WTC11 (cell line): ENCODE measurements at regions not wholly inside any gene's neighbourhood (a gene's known extent, or its start where the extent isn't known, plus 50 kb on each side); places are given as distances from the start of the nearest gene placed in this dataset.

Source experiments
- ATAC-seq: fragments of 200-7000 bp; cut with Tn5 transposase; 2 replicates; pipeline ENCODE4 v1.10.0; 2021; ENCODE audit warnings: mild to moderate bottlenecking, moderate library complexity
- CTCF ChIA-PET: fragments of 300-600 bp; sonication (Branson Sonifier 250); formaldehyde crosslinking; loops from one replicate; lab custom pipeline; 2021; ENCODE audit warnings: antibody characterized with exemption; lab: Charles Lee
- POLR2A ChIA-PET: fragments of 350-600 bp; sonication (Branson Sonifier 250); formaldehyde crosslinking; loops from one replicate; lab custom pipeline; 2021; ENCODE audit warnings: antibody characterized with exemption; lab: Charles Lee
- DNase-seq: peaks from one replicate; pipeline ENCODE4 v3.0.0; 2021; ENCODE audit warnings: low spot score
- H3K27ac Mint-ChIP-seq: 2 replicates; pipeline ENCODE4 v1.8.0; 2021; ENCODE audit warnings: mixed read lengths
- H3K27me3 Mint-ChIP-seq: 2 replicates; pipeline ENCODE4 v1.8.0; 2021; ENCODE audit warnings: low read depth, mild to moderate bottlenecking, moderate library complexity, mixed read lengths
- H3K36me3 Mint-ChIP-seq: 2 replicates; pipeline ENCODE4 v1.8.0; 2021; ENCODE audit warnings: mixed read lengths
- H3K4me1 Mint-ChIP-seq: 2 replicates; pipeline ENCODE4 v1.8.0; 2022; ENCODE audit warnings: mixed read lengths
- H3K4me3 Mint-ChIP-seq: 2 replicates; pipeline ENCODE4 v1.8.0; 2021; ENCODE audit warnings: mild to moderate bottlenecking, moderate library complexity, mixed read lengths
- H3K9me3 Mint-ChIP-seq: 2 replicates; pipeline ENCODE4 v1.8.0; 2021; ENCODE audit warnings: mixed read lengths
- KAT7 ChIP-seq: sonication (generic); formaldehyde crosslinking; IDR thresholded peaks from 2 replicates; pipeline ENCODE4 v1.8.1; 2023; ENCODE audit warnings: missing genetic modification reagents, mild to moderate bottlenecking, borderline replicate concordance
- MYBL2 ChIP-seq: sonication (generic); formaldehyde crosslinking; IDR thresholded peaks from 2 replicates; pipeline ENCODE4 v1.8.1; 2023; ENCODE audit warnings: mild to moderate bottlenecking, moderate library complexity, missing genetic modification reagents
- SMAD3 ChIP-seq: sonication (generic); formaldehyde crosslinking; IDR thresholded peaks from 2 replicates; pipeline ENCODE4 v1.8.0; 2022; ENCODE audit warnings: missing genetic modification reagents, mild to moderate bottlenecking, borderline replicate concordance
- ZBTB21 ChIP-seq: sonication (generic); formaldehyde crosslinking; IDR thresholded peaks from 2 replicates; pipeline ENCODE4 v1.8.1; 2023; ENCODE audit warnings: mild to moderate bottlenecking, missing genetic modification reagents, borderline replicate concordance
- ZNF423 ChIP-seq: fragments of 250-450 bp; sonication (Bioruptor Pico); IDR thresholded peaks from 2 replicates; pipeline ENCODE4 v2.1.2; 2022; ENCODE audit warnings: mild to moderate bottlenecking, moderate library complexity
- TF ChIP-seq, protein P1 (sequence below): fragments of 250-450 bp; sonication (Bioruptor Pico); conservative IDR thresholded peaks from 2 replicates; pipeline ENCODE4 v1.9.0; 2021; ENCODE audit warnings: mild to moderate bottlenecking
- TF ChIP-seq, protein P2 (sequence below): fragments of 250-450 bp; sonication (Bioruptor Pico); IDR thresholded peaks from 2 replicates; pipeline ENCODE4 v2.1.2; 2022; ENCODE audit warnings: mild to moderate bottlenecking, moderate library complexity
- TF ChIP-seq, protein P3 (sequence below): sonication (generic); formaldehyde crosslinking; IDR thresholded peaks from 2 replicates; pipeline ENCODE4 v1.8.0; 2023; ENCODE audit warnings: missing genetic modification reagents, mild to moderate bottlenecking, borderline replicate concordance
- TF ChIP-seq, protein P4 (sequence below): sonication (generic); formaldehyde crosslinking; IDR thresholded peaks from 2 replicates; pipeline ENCODE4 v1.8.1; 2023; ENCODE audit warnings: mild to moderate bottlenecking, missing genetic modification reagents
- TF ChIP-seq, protein P5 (sequence below): sonication (generic); formaldehyde crosslinking; conservative IDR thresholded peaks from 2 replicates; pipeline ENCODE4 v1.8.1; 2022; ENCODE audit warnings: mild to moderate bottlenecking, missing genetic modification reagents
- TF ChIP-seq, protein P6 (sequence below): sonication (generic); formaldehyde crosslinking; IDR thresholded peaks from 2 replicates; pipeline ENCODE4 v1.8.0; 2022; ENCODE audit warnings: missing genetic modification reagents
- TF ChIP-seq, protein P7 (sequence below): sonication (generic); formaldehyde crosslinking; conservative IDR thresholded peaks from 2 replicates; pipeline ENCODE4 v1.8.1; 2023; ENCODE audit warnings: mild to moderate bottlenecking, low read depth, missing genetic modification reagents, moderate library complexity
- TF ChIP-seq, protein P8 (sequence below): sonication (generic); formaldehyde crosslinking; IDR thresholded peaks from 2 replicates; pipeline ENCODE4 v1.8.1; 2023; ENCODE audit warnings: mild to moderate bottlenecking, missing genetic modification reagents, moderate library complexity

DNA sequence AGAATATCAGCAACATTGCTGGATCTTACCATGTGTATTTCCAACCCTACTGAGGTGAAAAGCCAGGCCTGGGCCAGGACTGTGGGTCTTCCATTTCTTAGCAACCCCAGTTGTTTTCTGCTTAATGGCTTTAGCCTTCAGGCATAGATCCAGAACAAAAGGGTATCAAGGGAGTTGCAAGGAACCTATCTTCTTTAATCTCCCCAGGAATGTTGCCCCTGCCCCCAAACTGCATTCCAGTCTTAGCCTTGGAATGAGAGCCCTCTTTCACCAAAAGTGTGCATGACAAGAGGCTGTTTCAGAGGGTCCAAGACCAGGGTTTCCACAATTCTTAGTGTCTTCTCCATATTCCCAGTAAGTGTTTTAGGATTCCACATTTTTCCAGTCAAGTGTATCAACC, 87.9 kb upstream of the SOX13 start (continued):
- TF ChIP-seq, protein P1, sequence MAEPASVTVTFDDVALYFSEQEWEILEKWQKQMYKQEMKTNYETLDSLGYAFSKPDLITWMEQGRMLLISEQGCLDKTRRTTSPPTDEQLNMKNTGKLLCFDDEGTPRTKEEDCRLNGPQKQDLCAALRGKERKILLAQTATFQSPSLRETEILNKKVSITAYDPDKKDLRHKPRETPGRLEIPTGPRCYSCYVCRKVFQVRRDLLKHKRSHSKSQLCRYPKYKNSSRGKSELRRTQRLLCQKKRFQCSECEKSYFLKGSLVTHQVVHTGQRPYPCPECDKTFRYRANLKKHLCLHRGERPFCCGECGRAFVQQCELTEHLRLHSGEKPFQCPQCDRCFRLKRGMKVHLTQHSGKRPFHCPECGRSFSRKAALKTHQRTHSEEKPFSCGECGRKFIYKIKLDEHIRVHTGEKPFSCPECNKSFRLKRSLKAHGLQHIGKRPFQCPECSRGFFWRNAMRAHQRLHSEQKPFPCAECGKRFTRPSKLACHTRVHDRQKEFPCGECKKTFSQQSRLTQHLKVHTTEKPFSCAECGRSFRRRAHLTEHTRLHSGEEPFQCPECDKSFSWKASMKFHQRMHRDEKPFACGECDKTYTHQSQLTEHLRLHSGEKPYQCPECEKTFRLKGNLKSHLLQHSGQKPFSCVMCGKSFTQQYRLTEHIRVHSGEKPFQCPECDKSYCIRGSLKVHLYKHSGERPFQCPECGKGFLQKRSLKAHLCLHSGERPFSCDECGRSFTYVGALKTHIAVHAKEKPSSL: 0 out of 2 replicates have a peak, but pooled peaks have one; percentile 49

DNA sequence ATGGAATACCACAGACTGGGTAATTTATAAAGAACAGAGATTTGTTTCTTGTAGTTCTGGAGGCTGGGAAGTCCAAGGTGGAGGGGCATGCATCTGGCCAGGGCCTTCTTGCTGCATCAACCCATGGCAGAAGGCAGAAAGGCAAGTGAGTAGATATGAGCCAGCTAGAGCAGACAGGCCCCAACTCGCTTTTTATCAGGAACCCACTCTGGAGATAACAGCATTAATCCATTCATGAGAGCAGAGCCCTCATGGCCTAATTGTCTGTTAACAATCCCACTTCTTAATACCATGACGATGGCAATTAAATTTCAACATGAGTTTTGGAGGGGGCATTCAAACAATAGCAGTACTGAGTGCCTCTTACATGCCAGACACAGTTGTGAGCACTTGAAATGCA, 87.2 kb upstream of the SOX13 start:
- Mint-ChIP-seq H3K4me1 (peaks cover 44% of the 10 kb centered on the region), H3K27me3 (peaks cover 9% of the 10 kb centered on the region), H3K4me3 (no peak overlapping the region), H3K9me3 (peaks cover 48% of the 10 kb centered on the region), H3K27ac (peak overlapping the region; percentile 90), H3K36me3 (peaks cover 43% of the 10 kb centered on the region)
- ChIA-PET CTCF (no interaction called here), POLR2A (no interaction called here)
- ATAC-seq (no peak), DNase-seq (no peak)
- TF ChIP-seq, protein P2, sequence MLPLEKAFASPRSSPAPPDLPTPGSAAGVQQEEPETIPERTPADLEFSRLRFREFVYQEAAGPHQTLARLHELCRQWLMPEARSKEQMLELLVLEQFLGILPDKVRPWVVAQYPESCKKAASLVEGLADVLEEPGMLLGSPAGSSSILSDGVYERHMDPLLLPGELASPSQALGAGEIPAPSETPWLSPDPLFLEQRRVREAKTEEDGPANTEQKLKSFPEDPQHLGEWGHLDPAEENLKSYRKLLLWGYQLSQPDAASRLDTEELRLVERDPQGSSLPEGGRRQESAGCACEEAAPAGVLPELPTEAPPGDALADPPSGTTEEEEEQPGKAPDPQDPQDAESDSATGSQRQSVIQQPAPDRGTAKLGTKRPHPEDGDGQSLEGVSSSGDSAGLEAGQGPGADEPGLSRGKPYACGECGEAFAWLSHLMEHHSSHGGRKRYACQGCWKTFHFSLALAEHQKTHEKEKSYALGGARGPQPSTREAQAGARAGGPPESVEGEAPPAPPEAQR (CRISPR knock-in tag): no peak
- TF ChIP-seq, protein P3, sequence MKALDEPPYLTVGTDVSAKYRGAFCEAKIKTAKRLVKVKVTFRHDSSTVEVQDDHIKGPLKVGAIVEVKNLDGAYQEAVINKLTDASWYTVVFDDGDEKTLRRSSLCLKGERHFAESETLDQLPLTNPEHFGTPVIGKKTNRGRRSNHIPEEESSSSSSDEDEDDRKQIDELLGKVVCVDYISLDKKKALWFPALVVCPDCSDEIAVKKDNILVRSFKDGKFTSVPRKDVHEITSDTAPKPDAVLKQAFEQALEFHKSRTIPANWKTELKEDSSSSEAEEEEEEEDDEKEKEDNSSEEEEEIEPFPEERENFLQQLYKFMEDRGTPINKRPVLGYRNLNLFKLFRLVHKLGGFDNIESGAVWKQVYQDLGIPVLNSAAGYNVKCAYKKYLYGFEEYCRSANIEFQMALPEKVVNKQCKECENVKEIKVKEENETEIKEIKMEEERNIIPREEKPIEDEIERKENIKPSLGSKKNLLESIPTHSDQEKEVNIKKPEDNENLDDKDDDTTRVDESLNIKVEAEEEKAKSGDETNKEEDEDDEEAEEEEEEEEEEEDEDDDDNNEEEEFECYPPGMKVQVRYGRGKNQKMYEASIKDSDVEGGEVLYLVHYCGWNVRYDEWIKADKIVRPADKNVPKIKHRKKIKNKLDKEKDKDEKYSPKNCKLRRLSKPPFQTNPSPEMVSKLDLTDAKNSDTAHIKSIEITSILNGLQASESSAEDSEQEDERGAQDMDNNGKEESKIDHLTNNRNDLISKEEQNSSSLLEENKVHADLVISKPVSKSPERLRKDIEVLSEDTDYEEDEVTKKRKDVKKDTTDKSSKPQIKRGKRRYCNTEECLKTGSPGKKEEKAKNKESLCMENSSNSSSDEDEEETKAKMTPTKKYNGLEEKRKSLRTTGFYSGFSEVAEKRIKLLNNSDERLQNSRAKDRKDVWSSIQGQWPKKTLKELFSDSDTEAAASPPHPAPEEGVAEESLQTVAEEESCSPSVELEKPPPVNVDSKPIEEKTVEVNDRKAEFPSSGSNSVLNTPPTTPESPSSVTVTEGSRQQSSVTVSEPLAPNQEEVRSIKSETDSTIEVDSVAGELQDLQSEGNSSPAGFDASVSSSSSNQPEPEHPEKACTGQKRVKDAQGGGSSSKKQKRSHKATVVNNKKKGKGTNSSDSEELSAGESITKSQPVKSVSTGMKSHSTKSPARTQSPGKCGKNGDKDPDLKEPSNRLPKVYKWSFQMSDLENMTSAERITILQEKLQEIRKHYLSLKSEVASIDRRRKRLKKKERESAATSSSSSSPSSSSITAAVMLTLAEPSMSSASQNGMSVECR (CRISPR knock-in tag): no peak
- TF ChIP-seq KAT7 (no peak), MYBL2 (CRISPR knock-in tag) (no peak), SMAD3 (CRISPR knock-in tag) (no peak), ZNF423 (no peak), ZBTB21 (CRISPR knock-in tag) (no peak)
- TF ChIP-seq, protein P4, sequence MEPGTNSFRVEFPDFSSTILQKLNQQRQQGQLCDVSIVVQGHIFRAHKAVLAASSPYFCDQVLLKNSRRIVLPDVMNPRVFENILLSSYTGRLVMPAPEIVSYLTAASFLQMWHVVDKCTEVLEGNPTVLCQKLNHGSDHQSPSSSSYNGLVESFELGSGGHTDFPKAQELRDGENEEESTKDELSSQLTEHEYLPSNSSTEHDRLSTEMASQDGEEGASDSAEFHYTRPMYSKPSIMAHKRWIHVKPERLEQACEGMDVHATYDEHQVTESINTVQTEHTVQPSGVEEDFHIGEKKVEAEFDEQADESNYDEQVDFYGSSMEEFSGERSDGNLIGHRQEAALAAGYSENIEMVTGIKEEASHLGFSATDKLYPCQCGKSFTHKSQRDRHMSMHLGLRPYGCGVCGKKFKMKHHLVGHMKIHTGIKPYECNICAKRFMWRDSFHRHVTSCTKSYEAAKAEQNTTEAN (CRISPR knock-in tag): no peak
- TF ChIP-seq, protein P5, sequence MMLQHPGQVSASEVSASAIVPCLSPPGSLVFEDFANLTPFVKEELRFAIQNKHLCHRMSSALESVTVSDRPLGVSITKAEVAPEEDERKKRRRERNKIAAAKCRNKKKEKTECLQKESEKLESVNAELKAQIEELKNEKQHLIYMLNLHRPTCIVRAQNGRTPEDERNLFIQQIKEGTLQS (CRISPR knock-in tag): no peak
- TF ChIP-seq, protein P6, sequence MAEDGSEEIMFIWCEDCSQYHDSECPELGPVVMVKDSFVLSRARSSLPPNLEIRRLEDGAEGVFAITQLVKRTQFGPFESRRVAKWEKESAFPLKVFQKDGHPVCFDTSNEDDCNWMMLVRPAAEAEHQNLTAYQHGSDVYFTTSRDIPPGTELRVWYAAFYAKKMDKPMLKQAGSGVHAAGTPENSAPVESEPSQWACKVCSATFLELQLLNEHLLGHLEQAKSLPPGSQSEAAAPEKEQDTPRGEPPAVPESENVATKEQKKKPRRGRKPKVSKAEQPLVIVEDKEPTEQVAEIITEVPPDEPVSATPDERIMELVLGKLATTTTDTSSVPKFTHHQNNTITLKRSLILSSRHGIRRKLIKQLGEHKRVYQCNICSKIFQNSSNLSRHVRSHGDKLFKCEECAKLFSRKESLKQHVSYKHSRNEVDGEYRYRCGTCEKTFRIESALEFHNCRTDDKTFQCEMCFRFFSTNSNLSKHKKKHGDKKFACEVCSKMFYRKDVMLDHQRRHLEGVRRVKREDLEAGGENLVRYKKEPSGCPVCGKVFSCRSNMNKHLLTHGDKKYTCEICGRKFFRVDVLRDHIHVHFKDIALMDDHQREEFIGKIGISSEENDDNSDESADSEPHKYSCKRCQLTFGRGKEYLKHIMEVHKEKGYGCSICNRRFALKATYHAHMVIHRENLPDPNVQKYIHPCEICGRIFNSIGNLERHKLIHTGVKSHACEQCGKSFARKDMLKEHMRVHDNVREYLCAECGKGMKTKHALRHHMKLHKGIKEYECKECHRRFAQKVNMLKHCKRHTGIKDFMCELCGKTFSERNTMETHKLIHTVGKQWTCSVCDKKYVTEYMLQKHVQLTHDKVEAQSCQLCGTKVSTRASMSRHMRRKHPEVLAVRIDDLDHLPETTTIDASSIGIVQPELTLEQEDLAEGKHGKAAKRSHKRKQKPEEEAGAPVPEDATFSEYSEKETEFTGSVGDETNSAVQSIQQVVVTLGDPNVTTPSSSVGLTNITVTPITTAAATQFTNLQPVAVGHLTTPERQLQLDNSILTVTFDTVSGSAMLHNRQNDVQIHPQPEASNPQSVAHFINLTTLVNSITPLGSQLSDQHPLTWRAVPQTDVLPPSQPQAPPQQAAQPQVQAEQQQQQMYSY (CRISPR knock-in tag): no peak
- TF ChIP-seq, protein P7, sequence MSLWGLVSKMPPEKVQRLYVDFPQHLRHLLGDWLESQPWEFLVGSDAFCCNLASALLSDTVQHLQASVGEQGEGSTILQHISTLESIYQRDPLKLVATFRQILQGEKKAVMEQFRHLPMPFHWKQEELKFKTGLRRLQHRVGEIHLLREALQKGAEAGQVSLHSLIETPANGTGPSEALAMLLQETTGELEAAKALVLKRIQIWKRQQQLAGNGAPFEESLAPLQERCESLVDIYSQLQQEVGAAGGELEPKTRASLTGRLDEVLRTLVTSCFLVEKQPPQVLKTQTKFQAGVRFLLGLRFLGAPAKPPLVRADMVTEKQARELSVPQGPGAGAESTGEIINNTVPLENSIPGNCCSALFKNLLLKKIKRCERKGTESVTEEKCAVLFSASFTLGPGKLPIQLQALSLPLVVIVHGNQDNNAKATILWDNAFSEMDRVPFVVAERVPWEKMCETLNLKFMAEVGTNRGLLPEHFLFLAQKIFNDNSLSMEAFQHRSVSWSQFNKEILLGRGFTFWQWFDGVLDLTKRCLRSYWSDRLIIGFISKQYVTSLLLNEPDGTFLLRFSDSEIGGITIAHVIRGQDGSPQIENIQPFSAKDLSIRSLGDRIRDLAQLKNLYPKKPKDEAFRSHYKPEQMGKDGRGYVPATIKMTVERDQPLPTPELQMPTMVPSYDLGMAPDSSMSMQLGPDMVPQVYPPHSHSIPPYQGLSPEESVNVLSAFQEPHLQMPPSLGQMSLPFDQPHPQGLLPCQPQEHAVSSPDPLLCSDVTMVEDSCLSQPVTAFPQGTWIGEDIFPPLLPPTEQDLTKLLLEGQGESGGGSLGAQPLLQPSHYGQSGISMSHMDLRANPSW (CRISPR knock-in tag): no peak
- TF ChIP-seq, protein P8, sequence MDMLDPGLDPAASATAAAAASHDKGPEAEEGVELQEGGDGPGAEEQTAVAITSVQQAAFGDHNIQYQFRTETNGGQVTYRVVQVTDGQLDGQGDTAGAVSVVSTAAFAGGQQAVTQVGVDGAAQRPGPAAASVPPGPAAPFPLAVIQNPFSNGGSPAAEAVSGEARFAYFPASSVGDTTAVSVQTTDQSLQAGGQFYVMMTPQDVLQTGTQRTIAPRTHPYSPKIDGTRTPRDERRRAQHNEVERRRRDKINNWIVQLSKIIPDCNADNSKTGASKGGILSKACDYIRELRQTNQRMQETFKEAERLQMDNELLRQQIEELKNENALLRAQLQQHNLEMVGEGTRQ (CRISPR knock-in tag): no peak
- TF ChIP-seq, protein P1: no peak
